ENCODE measurements at regions not wholly inside any gene's neighbourhood (a gene's known extent, or its start where the extent isn't known, plus 50 kb on each side); places are given as distances from the start of the nearest gene placed in this dataset.

- no peak overlapping the region for H3K9ac ChIP-seq (ENCODE audit: low read length in 5 of 5)
- no peaks in the 10 kb centered on the region for H3K4me1 ChIP-seq (ENCODE audit: control insufficient read depth in 5 of 5, insufficient read depth in 5 of 5, low read length in 5 of 5)
- no peaks in the 10 kb centered on the region for H3K27me3 ChIP-seq (ENCODE audit: control insufficient read depth in 5 of 5, insufficient read depth in 4 of 5, low read length in 5 of 5)
- peaks cover 0 to 8% (median 0%) of the 10 kb centered on the region in 5 donors for H3K9me3 ChIP-seq (ENCODE audit: control insufficient read depth in 5 of 5, low read length in 5 of 5)
- H3K4me3 ChIP-seq (ENCODE audit: low read depth in 1 of 5, low read length in 5 of 5): no peak overlapping the region
- no peaks in the 10 kb centered on the region for H3K36me3 ChIP-seq (ENCODE audit: control insufficient read depth in 5 of 5, insufficient read depth in 5 of 5, low read length in 5 of 5)
- H3K27ac ChIP-seq (ENCODE audit: low read depth, low read length): no peak overlapping the region
Measured at GRCh38 chr2:21599417-21599816, 475.6 kb downstream of the TDRD15 start.

GRCh38 chr2:21602789-21603188 lies 479.0 kb downstream of the TDRD15 start:
- H3K4me3 ChIP-seq (ENCODE audit: low read depth in 1 of 5, low read length in 5 of 5): no peak overlapping the region
- H3K36me3 ChIP-seq (ENCODE audit: control insufficient read depth in 5 of 5, insufficient read depth in 5 of 5, low read length in 5 of 5): no peaks in the 10 kb centered on the region
- no peak overlapping the region for H3K9ac ChIP-seq (ENCODE audit: low read length in 5 of 5)
- H3K9me3 ChIP-seq (ENCODE audit: control insufficient read depth in 5 of 5, low read length in 5 of 5): no peaks in the 10 kb centered on the region
- H3K4me1 ChIP-seq (ENCODE audit: control insufficient read depth in 5 of 5, insufficient read depth in 5 of 5, low read length in 5 of 5): no peaks in the 10 kb centered on the region
- no peaks in the 10 kb centered on the region for H3K27me3 ChIP-seq (ENCODE audit: control insufficient read depth in 5 of 5, insufficient read depth in 4 of 5, low read length in 5 of 5)
- no peak overlapping the region for H3K27ac ChIP-seq (ENCODE audit: low read depth, low read length)

- H3K36me3 ChIP-seq (ENCODE audit: control insufficient read depth in 5 of 5, insufficient read depth in 5 of 5, low read length in 5 of 5): no peaks in the 10 kb centered on the region
- no peak overlapping the region for H3K4me3 ChIP-seq (ENCODE audit: low read depth in 1 of 5, low read length in 5 of 5)
- H3K9ac ChIP-seq (ENCODE audit: low read length in 5 of 5): no peak overlapping the region
- H3K9me3 ChIP-seq (ENCODE audit: control insufficient read depth in 5 of 5, low read length in 5 of 5): peaks cover 0 to 3% (median 0%) of the 10 kb centered on the region in 5 donors
- H3K27me3 ChIP-seq (ENCODE audit: control insufficient read depth in 5 of 5, insufficient read depth in 4 of 5, low read length in 5 of 5): no peaks in the 10 kb centered on the region
- H3K4me1 ChIP-seq (ENCODE audit: control insufficient read depth in 5 of 5, insufficient read depth in 5 of 5, low read length in 5 of 5): no peaks in the 10 kb centered on the region
- no peak overlapping the region for H3K27ac ChIP-seq (ENCODE audit: low read depth, low read length)
Measured at GRCh38 chr2:21607572-21607971, 483.8 kb downstream of the TDRD15 start.

GRCh38 chr2:21610304-21610703 lies 486.5 kb downstream of the TDRD15 start:
- Histone ChIP-seq H3K36me3 (ENCODE audit: control insufficient read depth in 5 of 5, insufficient read depth in 5 of 5, low read length in 5 of 5) (no peaks in the 10 kb centered on the region), H3K9me3 (ENCODE audit: control insufficient read depth in 5 of 5, low read length in 5 of 5) (peaks cover 0 to 3% (median 2%) of the 10 kb centered on the region in 5 donors), H3K27me3 (ENCODE audit: control insufficient read depth in 5 of 5, insufficient read depth in 4 of 5, low read length in 5 of 5) (no peaks in the 10 kb centered on the region), H3K27ac (ENCODE audit: low read depth, low read length) (no peak overlapping the region), H3K9ac (ENCODE audit: low read length in 5 of 5) (no peak overlapping the region), H3K4me3 (ENCODE audit: low read depth in 1 of 5, low read length in 5 of 5) (no peak overlapping the region), H3K4me1 (ENCODE audit: control insufficient read depth in 5 of 5, insufficient read depth in 5 of 5, low read length in 5 of 5) (no peaks in the 10 kb centered on the region)

- Histone ChIP-seq H3K27ac (ENCODE audit: low read depth, low read length) (no peak overlapping the region), H3K27me3 (ENCODE audit: control insufficient read depth in 5 of 5, insufficient read depth in 4 of 5, low read length in 5 of 5) (no peaks in the 10 kb centered on the region), H3K9me3 (ENCODE audit: control insufficient read depth in 5 of 5, low read length in 5 of 5) (peaks cover 0 to 4% (median 0%) of the 10 kb centered on the region in 5 donors), H3K9ac (ENCODE audit: low read length in 5 of 5) (no peak overlapping the region), H3K36me3 (ENCODE audit: control insufficient read depth in 5 of 5, insufficient read depth in 5 of 5, low read length in 5 of 5) (no peaks in the 10 kb centered on the region), H3K4me3 (ENCODE audit: low read depth in 1 of 5, low read length in 5 of 5) (no peak overlapping the region), H3K4me1 (ENCODE audit: control insufficient read depth in 5 of 5, insufficient read depth in 5 of 5, low read length in 5 of 5) (no peaks in the 10 kb centered on the region)
Measured at GRCh38 chr2:21617885-21618434, 494.2 kb downstream of the TDRD15 start.

- Histone ChIP-seq H3K4me3 (ENCODE audit: low read depth in 1 of 5, low read length in 5 of 5) (no peak overlapping the region), H3K27me3 (ENCODE audit: control insufficient read depth in 5 of 5, insufficient read depth in 4 of 5, low read length in 5 of 5) (no peaks in the 10 kb centered on the region), H3K9ac (ENCODE audit: low read length in 5 of 5) (no peak overlapping the region), H3K4me1 (ENCODE audit: control insufficient read depth in 5 of 5, insufficient read depth in 5 of 5, low read length in 5 of 5) (no peaks in the 10 kb centered on the region), H3K27ac (ENCODE audit: low read depth, low read length) (no peak overlapping the region), H3K9me3 (ENCODE audit: control insufficient read depth in 5 of 5, low read length in 5 of 5) (peaks cover 0 to 4% (median 0%) of the 10 kb centered on the region in 5 donors), H3K36me3 (ENCODE audit: control insufficient read depth in 5 of 5, insufficient read depth in 5 of 5, low read length in 5 of 5) (no peaks in the 10 kb centered on the region)
Measured at GRCh38 chr2:21620771-21621170, 497.0 kb downstream of the TDRD15 start.

- no peaks in the 10 kb centered on the region for H3K36me3 ChIP-seq (ENCODE audit: control insufficient read depth in 5 of 5, insufficient read depth in 5 of 5, low read length in 5 of 5)
Measured at GRCh38 chr2:21627938-21628337, 504.2 kb downstream of the TDRD15 start.

GRCh38 chr2:21633015-21633414 lies 509.2 kb downstream of the TDRD15 start:
- Histone ChIP-seq H3K4me3 (ENCODE audit: low read depth in 1 of 5, low read length in 5 of 5) (no peak overlapping the region), H3K4me1 (ENCODE audit: control insufficient read depth in 5 of 5, insufficient read depth in 5 of 5, low read length in 5 of 5) (no peaks in the 10 kb centered on the region), H3K9ac (ENCODE audit: low read length in 5 of 5) (no peak overlapping the region), H3K27me3 (ENCODE audit: control insufficient read depth in 5 of 5, insufficient read depth in 4 of 5, low read length in 5 of 5) (no peaks in the 10 kb centered on the region), H3K9me3 (ENCODE audit: control insufficient read depth in 5 of 5, low read length in 5 of 5) (no peaks in the 10 kb centered on the region), H3K27ac (ENCODE audit: low read depth, low read length) (no peak overlapping the region), H3K36me3 (ENCODE audit: control insufficient read depth in 5 of 5, insufficient read depth in 5 of 5, low read length in 5 of 5) (no peaks in the 10 kb centered on the region)

More at GRCh38 chr2:21627938-21628337, 504.2 kb downstream of the TDRD15 start:
- H3K27me3 ChIP-seq (ENCODE audit: control insufficient read depth in 5 of 5, insufficient read depth in 4 of 5, low read length in 5 of 5): no peaks in the 10 kb centered on the region
- H3K9ac ChIP-seq (ENCODE audit: low read length in 5 of 5): no peak overlapping the region
- H3K4me3 ChIP-seq (ENCODE audit: low read depth in 1 of 5, low read length in 5 of 5): no peak overlapping the region
- H3K9me3 ChIP-seq (ENCODE audit: control insufficient read depth in 5 of 5, low read length in 5 of 5): no peaks in the 10 kb centered on the region
- no peak overlapping the region for H3K27ac ChIP-seq (ENCODE audit: low read depth, low read length)
- no peaks in the 10 kb centered on the region for H3K4me1 ChIP-seq (ENCODE audit: control insufficient read depth in 5 of 5, insufficient read depth in 5 of 5, low read length in 5 of 5)

GRCh38 chr2:21633466-21633865 lies 509.7 kb downstream of the TDRD15 start:
- Histone ChIP-seq H3K4me3 (ENCODE audit: low read depth in 1 of 5, low read length in 5 of 5) (no peak overlapping the region), H3K4me1 (ENCODE audit: control insufficient read depth in 5 of 5, insufficient read depth in 5 of 5, low read length in 5 of 5) (no peaks in the 10 kb centered on the region), H3K9me3 (ENCODE audit: control insufficient read depth in 5 of 5, low read length in 5 of 5) (no peaks in the 10 kb centered on the region), H3K27me3 (ENCODE audit: control insufficient read depth in 5 of 5, insufficient read depth in 4 of 5, low read length in 5 of 5) (no peaks in the 10 kb centered on the region), H3K36me3 (ENCODE audit: control insufficient read depth in 5 of 5, insufficient read depth in 5 of 5, low read length in 5 of 5) (no peaks in the 10 kb centered on the region), H3K9ac (ENCODE audit: low read length in 5 of 5) (no peak overlapping the region), H3K27ac (ENCODE audit: low read depth, low read length) (no peak overlapping the region)

GRCh38 chr2:21633911-21634310 lies 510.1 kb downstream of the TDRD15 start:
- H3K36me3 ChIP-seq (ENCODE audit: control insufficient read depth in 5 of 5, insufficient read depth in 5 of 5, low read length in 5 of 5): no peaks in the 10 kb centered on the region
- H3K9ac ChIP-seq (ENCODE audit: low read length in 5 of 5): no peak overlapping the region
- no peak overlapping the region for H3K4me3 ChIP-seq (ENCODE audit: low read depth in 1 of 5, low read length in 5 of 5)
- no peak overlapping the region for H3K27ac ChIP-seq (ENCODE audit: low read depth, low read length)
- H3K27me3 ChIP-seq (ENCODE audit: control insufficient read depth in 5 of 5, insufficient read depth in 4 of 5, low read length in 5 of 5): no peaks in the 10 kb centered on the region
- H3K9me3 ChIP-seq (ENCODE audit: control insufficient read depth in 5 of 5, low read length in 5 of 5): no peaks in the 10 kb centered on the region
- H3K4me1 ChIP-seq (ENCODE audit: control insufficient read depth in 5 of 5, insufficient read depth in 5 of 5, low read length in 5 of 5): no peaks in the 10 kb centered on the region

- no peak overlapping the region for H3K9ac ChIP-seq (ENCODE audit: low read length in 5 of 5)
- H3K9me3 ChIP-seq (ENCODE audit: control insufficient read depth in 5 of 5, low read length in 5 of 5): no peaks in the 10 kb centered on the region
- H3K4me1 ChIP-seq (ENCODE audit: control insufficient read depth in 5 of 5, insufficient read depth in 5 of 5, low read length in 5 of 5): no peaks in the 10 kb centered on the region
- H3K27ac ChIP-seq (ENCODE audit: low read depth, low read length): no peak overlapping the region
- H3K36me3 ChIP-seq (ENCODE audit: control insufficient read depth in 5 of 5, insufficient read depth in 5 of 5, low read length in 5 of 5): no peaks in the 10 kb centered on the region
- no peak overlapping the region for H3K4me3 ChIP-seq (ENCODE audit: low read depth in 1 of 5, low read length in 5 of 5)
- H3K27me3 ChIP-seq (ENCODE audit: control insufficient read depth in 5 of 5, insufficient read depth in 4 of 5, low read length in 5 of 5): no peaks in the 10 kb centered on the region
Measured at GRCh38 chr2:21640046-21640445, 516.3 kb downstream of the TDRD15 start.
